Mesodermal cell (in vitro differentiated cells): ENCODE measurements at regions not wholly inside any gene's neighbourhood (a gene's known extent, or its start where the extent isn't known, plus 50 kb on each side); places are given as distances from the start of the nearest gene placed in this dataset.
"Not testable (repeated sequence)": the region's sequence is repeated elsewhere in the genome, so short reads cannot be mapped to it uniquely, and the experiment has no call there.

Source experiments
- H3K27ac ChIP-seq: 2 replicates; pipeline ENCODE4 v1.7.0; 2013; ENCODE audit warnings: mild to moderate bottlenecking, low read depth, low read length, moderate library complexity; ENCODE audit not compliant: severe bottlenecking
- H3K36me3 ChIP-seq: 2 replicates; pipeline ENCODE4 v1.7.1; 2013; ENCODE audit warnings: mild to moderate bottlenecking, low read length, moderate library complexity; ENCODE audit not compliant: control insufficient read depth, insufficient read depth
- H3K4me1 ChIP-seq: one replicate; pipeline ENCODE4 v1.7.1; 2013; ENCODE audit warnings: mild to moderate bottlenecking, low read length; ENCODE audit not compliant: insufficient read depth, control insufficient read depth, poor library complexity, severe bottlenecking
- H3K4me3 ChIP-seq: 2 replicates; pipeline ENCODE4 v1.7.0; 2013; ENCODE audit warnings: low read length, control low read depth, mild to moderate bottlenecking; ENCODE audit not compliant: insufficient read depth, poor library complexity, severe bottlenecking; ENCODE audit errors: extremely low read depth
- H3K9me3 ChIP-seq: 2 replicates; pipeline ENCODE4 v1.7.1; 2013; ENCODE audit warnings: mild to moderate bottlenecking, low read length, moderate library complexity; ENCODE audit not compliant: control insufficient read depth
- WGBS, 2 experiments: methylation state at CpG; one replicate each; pipeline ENCODE4 v1.1.5; 2013; ENCODE audit warnings: missing lambda C conversion rate in 2 of 2; ENCODE audit not compliant: insufficient coverage in 2 of 2; 5-methylcytosine and 5-hydroxymethylcytosine counted together

- H3K4me1 ChIP-seq, H3K36me3 ChIP-seq, H3K27ac ChIP-seq, H3K4me3 ChIP-seq: not testable (repeated sequence)
- WGBS, 2 experiments: 46% methylated on average over 4 of the region's 8 CpGs; no CpG with 5 or more reads in 1 of the 2 experiments
- peaks cover 16% of the 10 kb centered on the region for H3K9me3 ChIP-seq
Observed at GRCh38 chr18:14987960-14988710, 240.2 kb downstream of the ANKRD30B start.

- peaks cover 16% of the 10 kb centered on the region for H3K9me3 ChIP-seq
- not testable (repeated sequence) for H3K4me3 ChIP-seq, H3K27ac ChIP-seq, H3K36me3 ChIP-seq, H3K4me1 ChIP-seq
- 75 to 89% methylated on average over 3 of the region's 3 CpGs for WGBS, 2 experiments
Observed at GRCh38 chr18:14989569-14989968, 241.6 kb downstream of the ANKRD30B start.

- peaks cover 12% of the 10 kb centered on the region for H3K9me3 ChIP-seq
- 58 to 63% methylated on average over 4 to 7 of the region's 7 CpGs for WGBS, 2 experiments
- H3K4me3 ChIP-seq, H3K27ac ChIP-seq, H3K4me1 ChIP-seq, H3K36me3 ChIP-seq: not testable (repeated sequence)
Observed at GRCh38 chr18:14991934-14992445, 244.0 kb downstream of the ANKRD30B start.

GRCh38 chr18:14992758-14993157, 244.8 kb downstream of the ANKRD30B start:
- H3K27ac ChIP-seq, H3K36me3 ChIP-seq, H3K4me1 ChIP-seq, H3K4me3 ChIP-seq, H3K9me3 ChIP-seq: not testable (repeated sequence)
- 75 to 83% methylated on average over 2 of the region's 2 CpGs for WGBS, 2 experiments

GRCh38 chr18:14995023-14995422, 247.1 kb downstream of the ANKRD30B start:
- H3K36me3 ChIP-seq, H3K9me3 ChIP-seq, H3K4me1 ChIP-seq, H3K27ac ChIP-seq, H3K4me3 ChIP-seq: not testable (repeated sequence)
- WGBS, 2 experiments: no CpG with 5 or more reads among the region's 3 CpGs

- Histone ChIP-seq H3K4me3 (no peak overlapping the region), H3K36me3 (no peaks in the 10 kb centered on the region), H3K27ac (no peak overlapping the region), H3K9me3 (peaks cover 13% of the 10 kb centered on the region), H3K4me1 (no peaks in the 10 kb centered on the region)
- WGBS, 2 experiments: 88 to 94% methylated on average over 26 to 30 of the region's 30 CpGs
Observed at GRCh38 chr18:14997357-14997756, 249.4 kb downstream of the ANKRD30B start.

- H3K4me1 ChIP-seq, H3K27ac ChIP-seq, H3K4me3 ChIP-seq, H3K9me3 ChIP-seq, H3K36me3 ChIP-seq: not testable (repeated sequence)
- WGBS, 2 experiments: 93 to 96% methylated on average over 16 to 32 of the region's 37 CpGs
Observed at GRCh38 chr18:14997899-14998298, 249.9 kb downstream of the ANKRD30B start.

- not testable (repeated sequence) for H3K4me1 ChIP-seq, H3K36me3 ChIP-seq, H3K9me3 ChIP-seq, H3K27ac ChIP-seq, H3K4me3 ChIP-seq
- 90 to 96% methylated on average over 44 to 57 of the region's 62 CpGs for WGBS, 2 experiments
Observed at GRCh38 chr18:14998360-14999042, 250.5 kb downstream of the ANKRD30B start.

GRCh38 chr18:14999085-14999975, 251.4 kb downstream of the ANKRD30B start:
- H3K4me1 ChIP-seq: no peaks in the 10 kb centered on the region
- no peak overlapping the region for H3K27ac ChIP-seq
- no peak overlapping the region for H3K4me3 ChIP-seq
- no peaks in the 10 kb centered on the region for H3K36me3 ChIP-seq
- H3K9me3 ChIP-seq: peaks cover 8% of the 10 kb centered on the region
- 87 to 91% methylated on average over 76 to 90 of the region's 105 CpGs for WGBS, 2 experiments

- 77 to 86% methylated on average over 22 to 39 of the region's 54 CpGs for WGBS, 2 experiments
- not testable (repeated sequence) for H3K4me3 ChIP-seq, H3K27ac ChIP-seq, H3K36me3 ChIP-seq, H3K4me1 ChIP-seq
- H3K9me3 ChIP-seq: peaks cover 16% of the 10 kb centered on the region
Observed at GRCh38 chr18:15000119-15001037, 252.4 kb downstream of the ANKRD30B start.
